HFF-Myc (cell line): ENCODE measurements at regions not wholly inside any gene's neighbourhood (a gene's known extent, or its start where the extent isn't known, plus 50 kb on each side); places are given as distances from the start of the nearest gene placed in this dataset.
"Not testable (repeated sequence)": the region's sequence is repeated elsewhere in the genome, so short reads cannot be mapped to it uniquely, and the experiment has no call there.

Experiments used
- DNase-seq: peaks from one replicate; pipeline ENCODE4 v3.0.0-alpha.2; 2011; ENCODE audit warnings: low read depth; ENCODE audit errors: extremely low read depth
- H3K4me3 ChIP-seq: replicated peaks from 2 replicates; pipeline ENCODE4 v1.5.1; 2011; ENCODE audit warnings: low read depth, mild to moderate bottlenecking, control low read depth, low read length
- TF ChIP-seq, protein P1 (sequence below): IDR thresholded peaks from 2 replicates; pipeline ENCODE4 v1.5.1; 2012; ENCODE audit warnings: mild to moderate bottlenecking, low read depth, low read length, control low read depth; ENCODE audit errors: missing control alignments

DNA sequence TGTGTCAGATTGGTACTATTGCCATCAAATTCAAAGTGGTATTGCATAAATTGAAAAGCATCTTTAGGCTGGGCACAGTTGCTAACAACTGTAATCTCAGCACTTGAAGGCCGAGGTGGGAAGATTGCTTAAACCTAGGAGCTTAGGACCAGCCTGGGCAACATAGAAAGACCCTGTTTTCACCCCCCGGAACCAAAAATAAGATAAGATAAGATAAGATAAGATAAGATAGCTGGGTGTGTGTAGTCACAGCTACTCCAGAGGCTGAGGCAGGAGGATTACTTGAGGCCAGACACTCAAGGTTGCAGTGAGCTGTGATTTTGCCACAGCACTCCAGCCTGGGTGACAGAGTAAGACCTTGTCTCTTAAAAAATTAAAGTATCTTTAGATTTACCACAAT is 297.9 kb upstream of the SEMA6A start:
- H3K4me3 ChIP-seq, result no peak overlapping the region
- TF ChIP-seq, protein P1, sequence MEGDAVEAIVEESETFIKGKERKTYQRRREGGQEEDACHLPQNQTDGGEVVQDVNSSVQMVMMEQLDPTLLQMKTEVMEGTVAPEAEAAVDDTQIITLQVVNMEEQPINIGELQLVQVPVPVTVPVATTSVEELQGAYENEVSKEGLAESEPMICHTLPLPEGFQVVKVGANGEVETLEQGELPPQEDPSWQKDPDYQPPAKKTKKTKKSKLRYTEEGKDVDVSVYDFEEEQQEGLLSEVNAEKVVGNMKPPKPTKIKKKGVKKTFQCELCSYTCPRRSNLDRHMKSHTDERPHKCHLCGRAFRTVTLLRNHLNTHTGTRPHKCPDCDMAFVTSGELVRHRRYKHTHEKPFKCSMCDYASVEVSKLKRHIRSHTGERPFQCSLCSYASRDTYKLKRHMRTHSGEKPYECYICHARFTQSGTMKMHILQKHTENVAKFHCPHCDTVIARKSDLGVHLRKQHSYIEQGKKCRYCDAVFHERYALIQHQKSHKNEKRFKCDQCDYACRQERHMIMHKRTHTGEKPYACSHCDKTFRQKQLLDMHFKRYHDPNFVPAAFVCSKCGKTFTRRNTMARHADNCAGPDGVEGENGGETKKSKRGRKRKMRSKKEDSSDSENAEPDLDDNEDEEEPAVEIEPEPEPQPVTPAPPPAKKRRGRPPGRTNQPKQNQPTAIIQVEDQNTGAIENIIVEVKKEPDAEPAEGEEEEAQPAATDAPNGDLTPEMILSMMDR, result no peak
- DNase-seq, result no peak

DNA sequence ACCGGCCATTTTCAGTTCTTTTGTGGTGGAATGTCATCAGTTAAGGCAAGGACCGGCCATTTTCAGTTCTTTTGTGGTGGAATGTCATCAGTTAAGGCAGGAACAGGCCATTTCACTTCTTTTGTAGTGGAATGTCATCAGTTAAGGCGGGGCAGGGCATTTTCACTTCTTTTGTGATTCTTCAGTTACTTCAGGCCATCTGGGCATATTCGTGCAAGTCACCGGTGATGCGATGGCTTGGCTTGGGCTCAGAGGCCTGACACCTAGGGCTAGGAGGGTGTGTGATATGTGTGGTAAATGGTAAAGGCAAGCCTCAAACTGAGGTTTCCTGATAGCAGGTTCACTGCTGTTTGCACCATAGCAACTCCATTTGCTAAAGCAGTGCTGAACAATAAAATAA is 293.2 kb upstream of the SEMA6A start:
- H3K4me3 ChIP-seq, DNase-seq: not testable (repeated sequence)

DNA sequence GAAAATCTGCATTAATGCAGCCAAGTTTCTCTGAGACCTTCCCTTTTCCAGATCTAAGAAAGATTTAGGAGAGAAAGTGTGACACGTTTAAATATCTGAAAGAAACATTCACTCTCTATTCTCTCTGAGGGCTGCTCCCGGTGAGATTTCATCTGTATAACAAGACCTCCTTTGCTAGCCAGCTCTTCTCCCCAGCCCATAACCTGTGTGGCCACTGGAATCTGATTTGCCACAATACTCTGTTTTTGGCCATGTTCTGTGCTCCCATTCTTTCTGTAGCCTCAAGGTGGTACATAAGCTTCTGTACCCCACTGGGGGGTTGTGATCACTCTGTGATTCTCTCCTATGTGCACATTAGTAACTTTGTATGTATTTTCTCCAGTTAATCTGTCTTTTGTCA is 291.0 kb upstream of the SEMA6A start:
- H3K4me3 ChIP-seq, result no peak overlapping the region
- TF ChIP-seq, protein P1, result no peak
- no peak for DNase-seq

DNA sequence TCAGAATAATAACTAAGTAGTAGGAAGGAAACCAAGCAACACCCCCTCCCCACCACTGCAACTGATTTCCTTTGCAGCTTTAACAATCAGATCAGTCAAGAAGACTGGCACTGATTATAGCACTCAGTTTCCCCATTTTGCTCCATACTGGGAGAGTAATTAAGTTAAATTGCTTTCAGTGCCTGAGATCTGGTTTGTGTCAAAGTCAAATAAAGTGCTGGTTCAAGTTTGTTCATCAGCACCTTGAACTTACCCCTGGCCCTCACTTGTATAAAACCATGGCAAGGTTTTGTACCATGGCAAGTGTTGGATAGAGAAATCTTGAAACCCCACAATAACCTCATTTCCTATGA is 290.2 kb upstream of the SEMA6A start:
- TF ChIP-seq, protein P1, result no peak
- H3K4me3 ChIP-seq, result no peak overlapping the region
- no peak for DNase-seq

DNA sequence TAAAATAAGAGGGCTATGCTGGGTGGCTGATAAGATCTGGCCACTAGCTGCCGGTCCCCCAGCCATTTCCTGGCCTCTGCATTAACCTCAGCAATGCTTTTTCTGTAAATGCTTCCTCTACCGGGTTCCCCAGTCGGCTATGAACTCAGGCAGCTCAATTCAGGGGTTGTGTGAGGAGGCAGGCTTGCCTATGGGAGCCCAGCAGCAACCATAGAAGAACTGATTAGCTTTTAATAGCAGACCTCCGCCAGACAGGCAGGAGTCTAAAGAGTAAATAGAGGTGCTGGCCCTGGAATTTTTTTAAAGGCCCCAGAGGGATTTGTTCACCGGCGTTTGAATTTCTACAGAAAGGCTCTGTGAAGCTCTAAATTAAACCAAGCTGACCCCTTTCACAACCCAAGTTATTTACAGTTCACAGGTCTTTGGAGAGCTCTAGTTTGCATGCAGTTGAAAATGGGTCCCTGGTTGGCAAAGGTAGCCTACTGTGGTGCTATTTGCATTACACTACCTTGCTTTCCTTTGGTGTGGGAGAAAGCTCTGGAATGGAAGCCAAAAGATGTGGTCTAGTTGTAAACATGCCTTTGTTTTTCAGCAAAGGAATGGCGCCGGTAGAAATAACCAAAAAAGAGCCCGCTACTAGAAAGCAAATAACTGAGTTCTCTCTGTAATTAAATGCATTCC is 289.7 kb upstream of the SEMA6A start:
- DNase-seq, result no peak
- H3K4me3 ChIP-seq, result no peak overlapping the region
- TF ChIP-seq, protein P1, result no peak

DNA sequence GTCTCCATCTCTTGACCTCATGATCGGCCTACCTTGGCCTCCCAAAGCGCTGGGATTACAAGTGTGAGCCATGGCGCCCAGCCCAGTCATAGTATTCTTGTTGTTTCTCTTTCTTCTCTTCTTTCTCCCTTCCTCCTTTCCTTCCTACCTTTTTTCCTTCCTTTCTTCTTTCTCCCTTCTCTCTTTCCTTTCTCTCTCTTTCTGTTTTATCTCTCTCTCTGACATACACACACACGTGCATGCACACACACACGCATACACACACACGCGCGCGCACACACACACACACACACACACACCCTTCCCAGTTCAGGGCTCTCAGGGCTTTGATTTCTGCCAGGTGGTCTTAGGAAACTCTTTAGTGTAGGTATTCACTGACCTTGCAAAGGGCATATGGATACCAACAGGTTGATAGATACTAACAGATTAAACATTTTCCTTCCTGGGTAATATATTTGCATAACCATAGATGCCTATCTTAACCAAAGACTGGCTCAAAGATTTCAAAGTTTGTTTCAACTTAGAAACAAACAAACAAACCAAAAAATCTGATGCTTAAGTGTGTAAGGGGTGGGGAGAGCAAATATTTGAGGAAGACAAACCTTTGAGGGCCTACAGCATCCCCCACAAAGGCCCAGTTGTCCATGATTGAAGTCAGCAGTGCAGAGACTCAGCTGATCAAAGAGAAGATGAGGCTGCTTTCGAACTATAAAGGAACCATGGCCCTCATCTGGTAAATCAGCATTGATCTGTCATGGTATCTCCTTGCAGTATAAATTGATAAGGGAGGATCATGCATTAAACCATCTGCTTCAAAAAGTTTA is 288.2 kb upstream of the SEMA6A start:
- TF ChIP-seq, protein P1, result no peak
- no peak overlapping the region for H3K4me3 ChIP-seq
- DNase-seq, result no peak

DNA sequence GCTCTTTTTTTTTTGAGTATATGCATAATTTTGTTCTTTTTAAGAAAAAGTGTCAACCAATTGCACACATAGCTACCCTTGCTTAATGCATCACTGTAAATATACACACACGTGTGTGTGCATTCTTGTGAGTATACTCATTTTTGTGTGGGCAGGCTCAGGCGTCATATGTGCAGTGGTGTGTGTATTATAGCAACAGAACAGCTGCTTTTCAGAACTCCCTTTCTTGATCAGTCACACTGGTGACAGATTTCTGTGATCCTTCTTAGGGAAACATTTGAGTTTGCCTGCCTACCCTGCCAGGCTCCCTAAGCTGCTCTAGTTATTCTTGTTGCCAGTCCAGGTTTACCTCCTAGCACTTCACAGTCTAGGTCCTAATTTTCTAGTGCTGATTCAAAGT is 287.0 kb upstream of the SEMA6A start:
- TF ChIP-seq, protein P1, result no peak
- H3K4me3 ChIP-seq, result no peak overlapping the region
- DNase-seq, result no peak
